Heart right ventricle (tissue), 16 donors: ENCODE measurements at regions not wholly inside any gene's neighbourhood (a gene's known extent, or its start where the extent isn't known, plus 50 kb on each side); places are given as distances from the start of the nearest gene placed in this dataset.
A peak's percentile ranks its signal among the peaks of the same experiment; 100 is the strongest.

Experiments
- ATAC-seq, 8 donors: fragments of 200-7000 bp; cut with Tn5 transposase; one replicate each; pipeline ENCODE4 v1.9.1; 2020; ENCODE audit warnings: mild to moderate bottlenecking in 8 of 8, moderate library complexity in 8 of 8, moderate number of reproducible peaks in 1 of 8
- DNase-seq, 2 donors: peaks; one replicate each; pipeline ENCODE4 v3.0.0-alpha.2; 2020
- H3K27ac ChIP-seq, 10 donors: fragments of 200-600 bp; sonication (generic) in 2 of 10; one replicate each; pipeline versions ENCODE4 v1.5.0 to v1.8.0; 2020 to 2022; ENCODE audit warnings: mild to moderate bottlenecking in 3 of 10
- H3K27me3 ChIP-seq, 7 donors: fragments of 200-600 bp; one replicate each; pipeline ENCODE4 v1.8.0; 2021 to 2022; ENCODE audit warnings: mild to moderate bottlenecking in 2 of 7
- H3K36me3 ChIP-seq, 9 donors: fragments of 200-600 bp; sonication (generic) in 1 of 9; one replicate each; pipeline versions ENCODE4 v1.5.0 to v1.8.0; 2020 to 2022; ENCODE audit warnings: mild to moderate bottlenecking in 2 of 9
- H3K4me1 ChIP-seq, 9 donors: fragments of 200-600 bp; sonication (generic) in 1 of 9; one replicate each; pipeline versions ENCODE4 v1.5.0 to v1.8.0; 2020 to 2022; ENCODE audit warnings: mild to moderate bottlenecking in 4 of 9
- H3K4me3 ChIP-seq, 10 donors: fragments of 200-600 bp; sonication (generic) in 2 of 10; one replicate each; pipeline versions ENCODE4 v1.5.0 to v1.8.0; 2020 to 2022; ENCODE audit warnings: mild to moderate bottlenecking in 7 of 10, moderate library complexity in 2 of 10
- H3K9me3 ChIP-seq, 11 donors: fragments of 200-600 bp in 10 of 11; sonication (generic) in 2 of 11; one replicate each; pipeline versions ENCODE4 v1.5.0 to v1.8.0; 2013 to 2022; ENCODE audit warnings: mild to moderate bottlenecking in 2 of 11, control low read depth in 1 of 11, moderate library complexity in 1 of 11
- CTCF ChIP-seq, 9 donors: fragments of 200-600 bp; sonication (generic) in 2 of 9; IDR thresholded peaks; one replicate each; pipeline versions ENCODE4 v1.5.0 to v1.8.0; 2021 to 2022; ENCODE audit warnings: antibody characterized with exemption in 9 of 9, mild to moderate bottlenecking in 5 of 9, moderate library complexity in 1 of 9
- WGBS, 2 donors: extraction: QIAGEN DNeasy Blood & Tissue Kit; methylation state at CpG; one replicate each; pipeline ENCODE4 v1.1.7; 2013; ENCODE audit warnings: inconsistent platforms in 1 of 2; 5-methylcytosine and 5-hydroxymethylcytosine counted together
- intact Hi-C, 10 donors: fragments of 100-400 bp; cut with DNase I; formaldehyde crosslinking; loops; one replicate each; pipeline versions ENCODE4 v1.11.1 to v1.14.2; 2022
- donor health status: Arrhythmogenic right ventricular cardiomyopathy.
- donor health status: ischemic (EF 13 %, LVEDD 7.1; RV severe dilation, severe dysfunction).
- donor health status: healthy with polysubstance abuse.
- donor health status: DM: no; HTN: yes; CAD: no.
- donor health status: DM: no; HTN: no; CAD: no.
- donor health status: ischemic (EF 25% LVEDD 6.9; RV normal size, moderate dysfunction).
- donor health status: ischemic (EF 25% LVEDD 5.7; RV mildly dilated, moderate dysfunction).
- donor health status: healthy.
- donor health status: DM: yes; HTN: yes; CAD: no.
- donor health status: Ischemic cardiomyopathy.
- donor health status: ischemic (EF 35%, LVEDD 5.7; RV mildly dilated, moderate dysfunction).
- donor health status: nonischemic (EF 11% LVEDD 7.7; RV severe dilation, severe dysfunction).
- donor health status: DM: yes; HTN: yes; CAD: no.
- donor health status: PGD.
- donor health status: ischemic (EF 29% LVEDD 5.4; RV normal size, mild dysfunction).
- donor health status: nonischemic (EF 23%, LVEDD 6.1; RV moderate dilation, normal function).

GRCh38 chr4:119728185-119728584, 99.6 kb upstream of the PDE5A start:
- TF ChIP-seq CTCF (IDR thresholded peaks at IDR 0.05) = no peak
- no peaks in the 10 kb centered on the region for H3K27me3 ChIP-seq
- H3K27ac ChIP-seq = peak overlapping the region in 1 of 10 donors; percentile 68
- H3K36me3 ChIP-seq = no peaks in the 10 kb centered on the region
- 85 to 87% methylated on average over 1 of the region's 1 CpG for WGBS, 2 donors
- DNase-seq (no peak), ATAC-seq (no peak)
- peaks cover 3 to 51% (median 25%) of the 10 kb centered on the region in 9 donors for H3K4me1 ChIP-seq
- intact Hi-C loops = no loop called here
- peaks cover 0 to 9% (median 0%) of the 10 kb centered on the region in 11 donors for H3K9me3 ChIP-seq
- no peak overlapping the region for H3K4me3 ChIP-seq

- peak in 4 of 8 donors; percentile 29 to 73 (median 36) for ATAC-seq
- H3K4me1 ChIP-seq = peaks cover 3 to 45% (median 25%) of the 10 kb centered on the region in 9 donors
- H3K27ac ChIP-seq = peak overlapping the region in 5 of 10 donors; percentile 44 to 69 (median 54)
- 80 to 91% methylated on average over 1 of the region's 1 CpG for WGBS, 2 donors
- peaks cover 0 to 9% (median 0%) of the 10 kb centered on the region in 11 donors for H3K9me3 ChIP-seq
- DNase-seq = no peak
- H3K36me3 ChIP-seq = no peaks in the 10 kb centered on the region
- intact Hi-C loops = no loop called here
- no peaks in the 10 kb centered on the region for H3K27me3 ChIP-seq
- TF ChIP-seq CTCF (IDR thresholded peaks at IDR 0.05) = no peak
- no peak overlapping the region for H3K4me3 ChIP-seq
These were observed 97.9 kb upstream of the PDE5A start for GRCh38 chr4:119726505-119726904.

- intact Hi-C loops = no loop called here
- Histone ChIP-seq H3K4me3 (no peak overlapping the region), H3K36me3 (no peaks in the 10 kb centered on the region), H3K4me1 (peaks cover 3 to 38% (median 21%) of the 10 kb centered on the region in 9 donors), H3K27me3 (no peaks in the 10 kb centered on the region), H3K27ac (peak overlapping the region in 6 of 10 donors; percentile 12 to 69 (median 50)), H3K9me3 (peaks cover 0 to 12% (median 0%) of the 10 kb centered on the region in 11 donors)
- ATAC-seq = peak in 1 of 8 donors; percentile 38
- no peak for TF ChIP-seq CTCF (IDR thresholded peaks at IDR 0.05)
- WGBS, 2 donors = 34 to 47% methylated on average over 3 of the region's 3 CpGs
- no peak for DNase-seq
These were observed 97.2 kb upstream of the PDE5A start for GRCh38 chr4:119725688-119726330.

- whole genome bisulfite sequencing, 2 donors = 92% methylated on average over 6 of the region's 6 CpGs
- no peak for DNase-seq
- Histone ChIP-seq H3K4me3 (no peak overlapping the region), H3K36me3 (no peaks in the 10 kb centered on the region), H3K9me3 (peaks cover 0 to 20% (median 4%) of the 10 kb centered on the region in 11 donors), H3K4me1 (peaks cover 0 to 30% (median 13%) of the 10 kb centered on the region in 9 donors), H3K27me3 (no peaks in the 10 kb centered on the region), H3K27ac (peak overlapping the region in 2 of 10 donors; percentile 59 to 69)
- ATAC-seq = no peak
- no peak for TF ChIP-seq CTCF (IDR thresholded peaks at IDR 0.05)
- intact Hi-C loops = no loop called here
These were observed 96.4 kb upstream of the PDE5A start for GRCh38 chr4:119725011-119725410.
